ENCODE measurements at regions not wholly inside any gene's neighbourhood (a gene's known extent, or its start where the extent isn't known, plus 50 kb on each side); places are given as distances from the start of the nearest gene placed in this dataset.

DNA sequence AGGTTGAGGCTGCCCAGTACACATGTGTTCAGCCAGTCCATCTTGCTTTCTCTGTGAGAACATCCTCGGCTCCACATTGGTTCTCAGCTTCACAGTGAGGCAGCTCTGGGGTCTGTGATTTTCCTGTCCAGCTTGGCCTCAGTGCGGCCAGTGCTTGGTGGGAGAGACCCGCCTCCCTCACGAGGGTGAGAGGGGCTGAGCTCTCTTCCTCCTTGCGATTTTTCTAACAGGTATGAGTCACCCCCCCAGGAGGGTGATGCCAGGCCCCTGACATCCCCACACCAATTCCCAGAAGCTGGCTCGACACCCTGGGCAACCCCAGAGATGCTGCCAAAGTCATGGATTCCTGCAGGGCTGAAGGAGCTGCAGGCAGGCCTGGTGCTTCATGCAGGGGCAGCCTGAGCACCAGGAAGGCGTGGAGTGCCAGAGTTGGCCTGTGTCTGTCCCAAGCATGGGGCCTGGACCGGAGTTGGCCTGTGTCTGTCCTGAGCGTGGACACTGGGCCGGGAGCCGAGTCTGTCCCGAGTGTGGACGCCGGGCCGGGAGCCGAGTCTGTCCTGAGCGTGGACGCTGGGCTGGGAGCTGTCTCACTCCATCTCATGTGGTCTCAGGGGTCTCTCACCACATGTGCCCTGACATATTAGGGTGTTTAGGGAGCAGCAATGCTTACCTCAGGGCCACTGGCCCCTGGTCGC is 408.6 kb upstream of the IRX4 start:
- 93 to 95% methylated on average over 16 to 18 of the region's 19 CpGs for WGBS, 2 donors
- no peak for DNase-seq (ENCODE audit: low spot score in 2 of 2)
- Histone ChIP-seq H3K36me3 (no peaks in the 10 kb centered on the region), H3K4me3 (no peak overlapping the region), H3K9me3 (peaks cover 0 to 5% (median 0%) of the 10 kb centered on the region in 4 donors), H3K27ac (no peak overlapping the region), H3K4me1 (no peaks in the 10 kb centered on the region), H3K27me3 (no peaks in the 10 kb centered on the region)
- TF ChIP-seq POLR2A (IDR thresholded peaks at IDR 0.05), result no peak
- TF ChIP-seq, protein P1, sequence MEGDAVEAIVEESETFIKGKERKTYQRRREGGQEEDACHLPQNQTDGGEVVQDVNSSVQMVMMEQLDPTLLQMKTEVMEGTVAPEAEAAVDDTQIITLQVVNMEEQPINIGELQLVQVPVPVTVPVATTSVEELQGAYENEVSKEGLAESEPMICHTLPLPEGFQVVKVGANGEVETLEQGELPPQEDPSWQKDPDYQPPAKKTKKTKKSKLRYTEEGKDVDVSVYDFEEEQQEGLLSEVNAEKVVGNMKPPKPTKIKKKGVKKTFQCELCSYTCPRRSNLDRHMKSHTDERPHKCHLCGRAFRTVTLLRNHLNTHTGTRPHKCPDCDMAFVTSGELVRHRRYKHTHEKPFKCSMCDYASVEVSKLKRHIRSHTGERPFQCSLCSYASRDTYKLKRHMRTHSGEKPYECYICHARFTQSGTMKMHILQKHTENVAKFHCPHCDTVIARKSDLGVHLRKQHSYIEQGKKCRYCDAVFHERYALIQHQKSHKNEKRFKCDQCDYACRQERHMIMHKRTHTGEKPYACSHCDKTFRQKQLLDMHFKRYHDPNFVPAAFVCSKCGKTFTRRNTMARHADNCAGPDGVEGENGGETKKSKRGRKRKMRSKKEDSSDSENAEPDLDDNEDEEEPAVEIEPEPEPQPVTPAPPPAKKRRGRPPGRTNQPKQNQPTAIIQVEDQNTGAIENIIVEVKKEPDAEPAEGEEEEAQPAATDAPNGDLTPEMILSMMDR (IDR thresholded peaks at IDR 0.05), result no peak
- TF ChIP-seq EP300 (IDR thresholded peaks at IDR 0.05), result no peak

DNA sequence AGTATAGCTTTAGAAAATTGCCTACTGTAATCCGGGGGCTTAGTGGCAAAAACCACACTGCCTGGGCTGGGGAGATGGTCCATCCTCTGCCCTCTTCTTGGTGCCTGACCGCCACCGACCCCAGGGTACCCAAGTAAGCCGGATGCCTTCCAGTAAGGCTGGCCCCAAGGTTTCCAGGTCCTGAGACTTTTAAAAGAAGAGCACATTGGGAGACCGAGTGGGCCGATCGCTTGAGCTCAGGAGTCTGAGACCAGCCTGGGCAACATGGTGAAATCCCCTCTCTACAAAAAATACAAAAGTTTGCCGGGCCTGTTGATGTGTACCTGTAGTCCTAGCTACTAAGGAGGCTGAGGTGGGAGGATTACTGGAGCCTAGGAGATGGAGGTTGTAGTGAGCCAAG is 406.7 kb upstream of the IRX4 start:
- H3K27ac ChIP-seq, result no peak overlapping the region
- H3K36me3 ChIP-seq, result no peaks in the 10 kb centered on the region
- TF ChIP-seq POLR2A (IDR thresholded peaks at IDR 0.05) (no peak), EP300 (IDR thresholded peaks at IDR 0.05) (no peak)
- TF ChIP-seq, protein P1 (IDR thresholded peaks at IDR 0.05), result no peak
- no peaks in the 10 kb centered on the region for H3K27me3 ChIP-seq
- no peak overlapping the region for H3K4me3 ChIP-seq
- H3K9me3 ChIP-seq, result peaks cover 0 to 5% (median 0%) of the 10 kb centered on the region in 4 donors
- no peak for DNase-seq (ENCODE audit: low spot score in 2 of 2)
- H3K4me1 ChIP-seq, result no peaks in the 10 kb centered on the region
- 91 to 94% methylated on average over 8 of the region's 8 CpGs for WGBS, 2 donors

GRCh38 chr5:2288968-2289367 is 406.2 kb upstream of the IRX4 start:
- no peaks in the 10 kb centered on the region for H3K27me3 ChIP-seq
- peaks cover 0 to 5% (median 0%) of the 10 kb centered on the region in 4 donors for H3K9me3 ChIP-seq
- no peaks in the 10 kb centered on the region for H3K4me1 ChIP-seq
- WGBS, 2 donors, result 75 to 79% methylated on average over 16 of the region's 16 CpGs
- no peak for DNase-seq (ENCODE audit: low spot score in 2 of 2)
- TF ChIP-seq EP300 (IDR thresholded peaks at IDR 0.05), result no peak
- TF ChIP-seq POLR2A (IDR thresholded peaks at IDR 0.05), result no peak
- TF ChIP-seq, protein P1 (IDR thresholded peaks at IDR 0.05), result no peak
- H3K4me3 ChIP-seq, result no peak overlapping the region
- no peak overlapping the region for H3K27ac ChIP-seq
- no peaks in the 10 kb centered on the region for H3K36me3 ChIP-seq

GRCh38 chr5:2288466-2288865 is 405.7 kb upstream of the IRX4 start:
- no peak overlapping the region for H3K27ac ChIP-seq
- no peaks in the 10 kb centered on the region for H3K4me1 ChIP-seq
- peaks cover 0 to 5% (median 0%) of the 10 kb centered on the region in 4 donors for H3K9me3 ChIP-seq
- no peak for DNase-seq (ENCODE audit: low spot score in 2 of 2)
- TF ChIP-seq, protein P1 (IDR thresholded peaks at IDR 0.05), result no peak
- TF ChIP-seq POLR2A (IDR thresholded peaks at IDR 0.05) (no peak), EP300 (IDR thresholded peaks at IDR 0.05) (no peak)
- no peaks in the 10 kb centered on the region for H3K36me3 ChIP-seq
- WGBS, 2 donors, result 86 to 90% methylated on average over 11 of the region's 11 CpGs
- H3K27me3 ChIP-seq, result no peaks in the 10 kb centered on the region
- H3K4me3 ChIP-seq, result no peak overlapping the region

- TF ChIP-seq, protein P1 (IDR thresholded peaks at IDR 0.05), result no peak
- TF ChIP-seq POLR2A (IDR thresholded peaks at IDR 0.05), result no peak
- no peak for TF ChIP-seq EP300 (IDR thresholded peaks at IDR 0.05)
- Histone ChIP-seq H3K4me1 (no peaks in the 10 kb centered on the region), H3K27me3 (no peaks in the 10 kb centered on the region), H3K9me3 (no peaks in the 10 kb centered on the region), H3K36me3 (no peaks in the 10 kb centered on the region), H3K4me3 (no peak overlapping the region), H3K27ac (no peak overlapping the region)
- WGBS, 2 donors, result 80 to 89% methylated on average over 7 of the region's 7 CpGs
- DNase-seq (ENCODE audit: low spot score in 2 of 2), result no peak
Observed at GRCh38 chr5:2286250-2286649, 403.5 kb upstream of the IRX4 start.
